Amygdala (tissue), 56 donors: ENCODE measurements at regions not wholly inside any gene's neighbourhood (a gene's known extent, or its start where the extent isn't known, plus 50 kb on each side); places are given as distances from the start of the nearest gene placed in this dataset.
"Not testable (repeated sequence)": the region's sequence is repeated elsewhere in the genome, so short reads cannot be mapped to it uniquely, and the experiment has no call there.

Source experiments
- DNase-seq, 56 donors: peaks; one replicate each; lab custom pipeline; 2025; lab: John Stamatoyannopoulos, UW

DNA sequence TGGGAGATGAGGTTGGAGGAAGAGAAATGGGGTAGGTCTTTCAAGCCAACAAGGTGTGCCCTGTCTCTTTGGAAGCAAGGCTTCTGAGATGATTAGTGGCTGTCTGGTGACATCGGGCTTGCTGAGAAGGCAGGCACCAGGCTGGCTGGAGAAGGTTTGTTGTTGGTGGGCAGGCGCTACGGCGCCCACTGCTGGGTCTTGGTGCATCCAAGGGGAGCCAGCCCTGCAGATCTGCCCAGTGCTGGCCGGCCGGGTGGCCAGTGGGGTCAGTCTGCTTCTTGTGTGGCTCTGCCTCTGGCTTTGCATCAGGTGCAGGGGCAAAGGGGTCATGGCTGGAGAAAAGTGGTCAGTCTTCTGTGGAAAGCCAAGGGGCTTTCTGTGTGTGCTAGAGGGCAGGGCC is 126.2 kb downstream of the TLR5 start:
- no peak for DNase-seq

DNA sequence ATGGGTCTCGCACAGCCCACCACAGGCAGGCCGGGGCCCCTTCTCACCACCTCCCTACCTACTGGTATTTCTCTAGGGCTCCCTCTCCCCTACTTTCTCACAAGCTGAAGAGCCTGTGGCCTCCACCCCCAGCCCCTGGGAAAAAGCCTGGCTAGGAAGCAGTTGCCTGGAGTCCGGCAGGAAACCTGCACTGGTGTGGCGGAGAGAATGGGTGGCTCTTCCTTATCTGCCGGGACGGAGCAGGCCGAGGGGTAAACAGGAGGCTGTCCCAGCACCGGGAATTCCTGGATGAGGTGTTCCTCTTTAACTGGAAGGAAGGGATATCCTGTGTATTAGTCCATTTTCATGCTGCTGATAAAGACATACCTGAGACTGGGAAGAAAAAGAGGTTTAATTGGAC is 125.8 kb downstream of the TLR5 start:
- DNase-seq, result no peak

DNA sequence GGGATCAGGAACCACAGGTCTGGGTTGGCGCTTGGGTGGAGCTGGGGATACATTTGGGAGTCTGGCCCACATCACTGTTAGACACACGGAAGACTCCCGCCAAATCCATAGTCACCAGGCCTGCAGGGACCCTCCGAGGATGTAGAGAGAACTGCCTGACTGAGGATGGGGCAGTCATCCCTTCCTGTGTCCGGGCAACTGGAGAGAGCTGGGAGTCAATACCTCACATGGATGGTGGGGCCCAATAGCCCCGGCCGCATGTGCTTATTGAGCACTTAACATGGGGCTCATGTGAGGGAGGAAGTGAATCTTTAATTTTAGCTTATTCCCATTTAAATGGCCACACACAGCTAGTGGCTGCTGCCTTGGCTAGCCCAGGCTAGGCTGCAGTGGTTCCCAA is 124.5 kb downstream of the TLR5 start:
- no peak for DNase-seq

DNA sequence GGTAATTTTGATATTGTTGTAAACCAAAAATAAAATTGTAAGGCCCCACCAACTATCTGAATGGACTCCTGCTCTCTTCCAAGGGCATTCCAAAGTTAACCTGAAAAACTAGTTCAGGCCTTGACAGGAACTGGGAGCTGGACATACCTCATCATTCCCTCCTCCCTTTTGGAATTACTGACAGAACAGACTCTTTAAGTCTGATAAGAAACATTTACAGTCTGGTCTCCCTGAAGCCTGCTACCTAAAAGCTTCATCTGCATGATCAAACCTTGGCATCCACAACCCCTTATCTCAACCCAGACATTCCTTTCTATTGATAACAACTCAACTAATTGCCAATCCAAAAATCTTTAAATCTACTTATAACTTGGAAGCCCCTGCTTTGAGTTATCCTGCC is 123.8 kb downstream of the TLR5 start:
- DNase-seq, result no peak

DNA sequence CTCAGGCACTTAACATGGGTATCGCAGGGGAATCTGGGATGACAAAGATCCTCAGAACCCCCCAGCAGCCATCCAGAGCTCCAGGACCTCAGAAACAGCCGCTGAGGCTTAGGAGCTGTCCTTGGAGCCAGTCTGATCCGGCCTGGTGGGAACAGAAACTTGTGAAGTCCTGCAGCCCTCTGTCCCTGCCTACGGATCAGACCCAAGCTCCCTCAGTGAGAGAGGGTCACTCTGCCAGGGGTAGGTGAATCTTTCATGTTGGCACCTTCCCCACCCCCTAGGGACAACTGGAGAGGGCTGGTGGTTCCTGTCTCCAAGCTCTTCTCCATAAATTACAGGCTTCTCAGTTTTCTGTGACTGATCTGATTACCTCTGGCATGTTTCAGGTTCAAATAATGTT is 122.3 kb downstream of the TLR5 start:
- DNase-seq, result no peak

DNA sequence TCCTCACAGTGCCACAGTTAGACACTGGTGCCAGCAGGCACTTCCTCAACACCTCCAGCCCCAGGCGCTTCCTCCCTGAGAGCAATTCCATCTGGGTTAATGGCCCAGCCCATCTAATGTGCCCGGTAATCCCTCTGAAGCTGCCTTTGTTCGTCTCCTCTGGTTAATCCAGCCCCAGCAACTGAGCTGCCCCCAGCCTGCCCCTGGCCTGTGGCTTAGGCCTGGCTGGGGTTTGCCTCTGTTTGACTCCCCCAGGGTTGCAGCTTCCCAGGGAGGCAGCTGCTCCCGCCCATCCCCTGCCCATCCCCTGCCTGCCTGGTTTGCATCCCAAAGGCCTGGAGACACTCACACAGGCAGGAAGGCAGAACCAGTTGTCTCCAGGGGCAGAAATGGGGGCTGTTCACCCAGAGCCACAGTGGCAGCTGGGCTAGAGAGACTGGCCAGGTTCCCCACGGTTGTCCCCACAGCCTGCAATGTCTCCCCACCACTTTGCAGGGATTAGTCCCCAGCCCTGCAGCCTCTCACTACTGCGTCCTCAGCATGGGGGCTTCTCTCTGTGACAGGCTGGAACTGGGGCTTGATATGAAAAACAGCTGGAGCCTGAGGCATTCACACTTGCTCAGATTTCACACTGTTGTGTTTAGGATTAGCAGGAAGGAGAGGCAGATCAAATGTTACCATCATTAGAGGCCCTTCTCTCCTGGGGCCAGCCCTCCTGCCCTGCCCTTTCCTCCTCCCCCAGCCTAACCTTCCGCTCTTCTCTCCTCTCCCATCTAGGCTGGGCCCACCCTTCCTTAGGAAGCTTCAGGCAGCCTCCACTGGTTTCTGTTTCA is 120.2 kb downstream of the TLR5 start:
- DNase-seq, result no peak

DNA sequence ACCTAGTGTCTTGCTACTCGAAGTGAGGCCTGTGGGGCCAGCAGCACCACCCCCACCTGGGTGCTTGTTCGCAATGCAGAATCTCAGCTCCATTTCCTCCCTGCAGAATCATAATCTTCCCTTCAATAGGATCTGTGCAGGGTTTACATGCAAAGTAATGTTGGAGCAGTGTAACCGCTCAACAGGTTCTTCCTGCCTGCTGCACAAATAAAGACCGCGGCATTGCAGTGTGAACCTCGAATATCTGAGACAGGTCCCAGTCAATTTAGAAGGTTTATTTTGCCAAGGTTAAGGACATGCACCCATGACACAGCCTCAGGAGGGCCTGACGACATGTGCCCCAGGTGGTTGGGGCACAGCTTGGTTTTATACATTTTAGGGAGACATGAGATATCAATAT is 119.2 kb downstream of the TLR5 start:
- no peak for DNase-seq

DNA sequence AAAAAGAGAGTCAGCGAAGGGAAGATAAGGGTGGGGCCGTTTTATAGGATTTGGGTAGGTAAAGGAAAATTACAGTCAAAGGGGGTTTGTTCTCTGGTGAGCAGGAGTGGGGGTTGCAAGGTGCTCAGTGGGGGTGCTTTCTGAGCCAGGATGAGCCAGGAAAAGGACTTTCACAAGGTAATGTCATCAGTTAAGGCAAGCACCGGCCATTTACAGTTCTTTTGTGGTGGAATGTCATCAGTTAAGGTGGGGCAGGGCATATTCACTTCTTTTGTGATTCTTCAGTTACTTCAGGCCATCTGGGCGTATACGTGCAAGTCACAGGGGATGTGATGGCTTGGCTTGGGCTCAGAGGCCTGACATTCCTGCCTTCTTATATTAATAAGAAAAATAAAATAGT is 118.6 kb downstream of the TLR5 start:
- not testable (repeated sequence) for DNase-seq

DNA sequence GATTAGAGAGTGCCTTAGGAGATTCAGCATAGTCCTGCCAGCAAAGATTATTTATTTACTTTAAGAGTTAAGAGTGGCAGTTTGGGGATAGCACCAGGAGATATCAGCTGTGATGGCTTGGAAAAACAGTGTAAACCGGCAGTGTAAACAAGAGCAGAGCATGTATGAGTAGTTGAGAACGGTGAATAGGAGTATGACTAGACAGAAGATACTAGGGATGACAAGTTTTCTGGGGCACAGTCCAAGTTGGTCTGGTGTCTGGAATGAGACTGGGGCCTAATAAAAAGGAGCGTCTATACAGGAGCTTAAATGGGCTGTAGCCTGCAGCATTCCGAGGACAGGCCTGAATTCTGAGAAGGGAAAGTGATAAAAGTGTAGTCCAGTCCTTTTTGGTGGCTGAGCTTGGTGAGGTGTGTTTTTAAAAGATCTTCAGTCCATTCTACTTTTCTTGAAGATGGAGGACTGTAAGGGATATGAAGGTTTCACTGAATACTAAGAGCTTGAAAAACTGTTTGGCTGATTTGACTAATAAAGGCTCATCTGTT is 117.8 kb downstream of the TLR5 start:
- DNase-seq, result not testable (repeated sequence)

DNA sequence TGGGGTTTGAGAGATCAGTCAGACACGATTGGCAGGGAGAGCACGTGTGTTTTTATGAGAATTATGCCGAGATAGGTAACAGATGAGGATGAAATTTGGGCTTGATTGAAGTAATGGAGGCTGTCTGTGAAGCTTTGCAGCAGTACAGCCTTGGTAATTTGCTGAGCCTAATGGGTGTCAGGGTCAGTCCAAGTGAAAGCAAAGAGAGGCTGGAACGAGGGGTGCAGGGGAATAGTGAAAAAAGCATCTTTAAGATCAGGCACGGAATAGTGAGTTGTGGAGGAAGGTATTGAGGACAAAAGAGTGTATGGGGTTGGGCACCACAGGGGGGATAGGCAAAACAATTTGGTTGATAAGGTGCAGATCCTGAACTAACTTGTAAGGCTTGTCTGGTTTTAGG is 116.4 kb downstream of the TLR5 start:
- DNase-seq, result not testable (repeated sequence)

DNA sequence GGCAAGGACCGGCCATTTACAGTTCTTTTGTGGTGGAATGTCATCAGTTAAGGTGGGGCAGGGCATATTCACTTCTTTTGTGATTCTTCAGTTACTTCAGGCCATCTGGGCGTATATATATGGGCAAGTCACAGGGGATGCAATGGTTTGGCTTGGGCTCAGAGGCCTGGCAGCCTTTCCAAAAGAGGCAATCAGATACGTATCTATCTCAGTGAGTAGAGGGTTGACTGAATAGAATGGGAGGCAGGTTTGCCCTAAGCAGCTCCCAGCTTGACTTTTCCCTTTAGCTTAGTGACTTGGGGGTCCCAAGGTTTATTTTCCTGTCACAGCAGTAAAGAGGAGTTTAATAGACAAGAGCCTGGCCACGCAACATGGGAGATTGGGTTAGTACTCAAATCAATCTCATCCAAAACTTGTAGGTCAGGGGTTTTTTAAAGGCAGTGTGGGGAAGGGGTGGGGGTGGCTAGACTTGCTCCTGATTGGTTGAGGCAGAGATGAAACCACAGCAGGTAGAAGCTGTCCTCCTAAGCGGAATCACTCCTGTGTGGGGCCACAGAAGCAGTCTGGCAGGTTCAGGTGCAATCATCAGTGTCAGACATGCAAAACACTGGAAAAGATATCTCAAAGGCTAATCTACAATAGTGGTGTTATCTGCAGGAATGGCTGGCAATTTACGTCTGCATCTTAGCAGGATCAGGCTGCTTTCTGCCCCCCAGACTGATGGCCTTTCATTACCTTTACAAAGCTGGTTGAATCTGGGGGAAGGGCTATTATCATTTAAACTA is 112.9 kb downstream of the TLR5 start:
- DNase-seq, result no peak

DNA sequence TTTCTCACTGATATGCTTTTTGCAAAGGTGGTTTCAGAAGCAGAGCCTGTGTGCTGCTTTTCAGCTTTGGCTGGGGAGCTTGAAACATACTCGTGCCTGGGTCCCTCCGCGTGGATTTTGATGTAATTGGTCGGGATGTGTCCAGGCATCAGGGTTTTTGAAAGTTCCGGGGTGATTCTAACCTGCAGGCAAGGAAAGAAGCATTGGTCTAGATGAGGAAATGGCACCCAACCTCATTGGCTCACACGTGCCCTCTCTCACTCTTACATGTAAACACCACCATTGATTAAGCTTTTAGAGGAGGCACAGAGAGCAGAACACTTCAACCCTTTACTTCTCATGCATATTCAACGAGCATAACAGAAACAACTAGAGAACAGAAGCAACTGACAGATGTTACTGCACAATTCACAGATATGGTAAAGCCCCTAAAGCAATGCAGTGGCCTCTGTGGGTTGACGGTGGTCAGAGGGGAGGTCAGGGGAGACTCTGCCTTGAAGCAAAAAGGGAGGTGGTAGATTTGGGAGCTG is 112.1 kb downstream of the TLR5 start:
- no peak for DNase-seq

DNA sequence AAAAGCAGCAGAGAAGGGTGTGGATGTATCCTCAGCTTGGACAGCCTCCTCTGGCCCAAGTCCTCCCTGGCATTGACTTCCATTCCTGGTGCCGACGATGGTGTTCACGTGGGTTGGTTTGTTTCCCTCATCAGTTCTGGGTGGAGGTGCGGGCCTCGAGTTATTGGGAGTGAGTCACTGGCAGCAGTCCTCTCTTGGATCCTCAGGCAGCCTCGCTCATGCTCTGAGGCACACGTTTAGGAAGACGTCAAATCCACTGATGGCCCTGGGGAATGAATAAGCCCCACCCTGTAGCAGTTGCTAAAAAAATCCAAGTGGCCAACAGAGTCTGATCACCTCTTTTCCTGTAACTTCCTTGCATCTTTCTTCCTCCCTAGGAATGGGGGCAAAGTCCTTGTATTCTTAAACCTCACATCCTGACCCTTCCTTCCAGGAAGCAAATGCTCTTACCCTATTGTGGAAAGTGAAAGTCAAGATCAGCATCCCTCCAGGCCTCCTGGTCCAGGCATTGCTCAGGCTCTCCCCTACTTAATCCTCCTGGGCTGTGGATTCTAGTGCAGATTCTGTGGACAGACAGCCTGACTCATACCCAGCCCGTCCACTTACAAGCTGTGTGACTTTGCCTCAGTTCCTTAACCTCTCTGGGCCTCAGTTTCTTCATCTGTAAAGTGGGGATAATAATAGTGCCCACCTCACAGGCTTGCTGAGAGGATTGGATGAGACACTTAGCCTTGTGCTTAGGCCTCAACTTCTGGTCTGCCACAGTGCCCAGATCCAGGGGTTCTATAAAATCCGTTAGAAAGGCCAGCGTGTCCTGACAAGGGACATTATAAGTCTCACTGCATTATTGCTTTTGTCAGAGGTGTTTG is 111.1 kb downstream of the TLR5 start:
- no peak for DNase-seq

DNA sequence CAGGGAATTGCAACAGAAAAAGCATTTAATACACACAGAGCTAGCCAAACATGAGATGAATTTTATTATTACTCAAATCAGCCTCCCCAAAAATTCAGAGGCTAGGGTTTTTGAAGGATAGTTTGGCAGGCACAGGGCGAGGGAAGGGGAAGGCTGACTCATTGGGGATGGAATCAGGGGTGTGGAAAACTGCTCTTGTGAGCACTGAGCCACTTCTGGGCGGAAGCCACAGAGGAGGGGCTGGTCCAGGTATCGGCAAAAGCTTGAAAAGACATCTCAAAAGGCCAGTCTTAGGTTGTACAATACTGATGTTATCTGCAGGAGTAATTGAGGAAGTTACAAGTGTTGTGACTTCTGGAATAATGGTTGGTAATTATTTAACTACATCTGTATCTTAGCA is 109.4 kb downstream of the TLR5 start:
- DNase-seq, result no peak

DNA sequence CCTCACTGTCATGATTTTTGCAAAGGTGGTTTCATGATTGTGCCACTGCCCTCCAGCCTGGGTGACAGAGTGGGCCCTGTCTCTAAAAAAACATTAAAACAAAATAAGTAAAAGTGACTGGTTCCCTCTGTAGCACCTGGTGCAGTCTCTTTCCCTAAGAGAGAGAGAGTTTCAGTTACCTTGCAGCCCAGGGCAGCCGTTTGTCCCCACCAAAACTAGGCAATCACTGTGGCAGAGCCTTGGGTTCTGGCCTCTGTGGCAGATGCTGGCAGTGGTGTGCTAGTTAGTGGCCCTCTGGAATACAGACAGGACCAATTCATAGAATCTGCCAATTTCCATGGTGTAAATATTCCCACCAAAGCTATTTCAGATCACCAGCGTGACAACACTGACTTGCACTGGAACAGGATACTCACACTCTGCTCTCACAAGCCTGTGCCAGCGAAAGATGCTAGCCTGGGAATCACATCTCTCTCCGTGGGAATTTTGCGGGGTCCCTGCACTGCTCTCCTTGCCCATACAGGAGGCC is 108.7 kb downstream of the TLR5 start:
- DNase-seq, result no peak

DNA sequence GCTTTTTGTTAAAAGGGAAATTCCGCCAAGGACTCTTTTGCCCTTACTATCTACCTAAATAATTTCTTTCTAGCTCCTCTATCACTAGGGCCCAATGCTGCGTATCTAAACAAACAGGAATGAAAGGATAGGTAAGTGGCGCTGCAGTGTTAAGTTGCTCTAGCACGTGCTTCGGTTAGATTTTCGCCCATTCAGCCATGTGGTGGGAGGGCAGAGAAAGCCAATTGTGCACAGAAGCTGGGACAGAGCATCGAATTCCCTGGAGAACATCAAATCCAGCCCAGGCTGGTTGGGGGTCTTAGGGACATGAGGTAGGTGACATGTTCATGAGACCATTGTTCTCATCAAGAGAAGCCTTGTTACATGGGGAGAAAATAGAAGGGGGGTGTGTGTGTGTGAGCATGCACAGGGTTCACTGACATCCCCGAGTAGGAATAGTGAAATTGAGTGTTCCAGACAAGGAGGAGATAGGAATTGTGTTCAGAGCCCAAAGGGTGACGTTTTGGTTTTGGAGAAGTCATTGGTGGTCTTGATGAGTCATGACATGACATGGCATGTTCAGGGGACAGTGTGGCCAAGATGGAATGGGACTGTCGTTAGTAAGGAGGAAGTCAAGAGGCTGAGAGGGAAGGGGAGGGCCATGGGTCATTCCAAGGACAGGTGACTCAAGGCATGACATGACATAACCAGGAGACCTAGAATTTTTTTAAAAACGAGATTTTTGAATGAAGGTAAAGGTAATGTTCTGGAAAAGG is 107.1 kb downstream of the TLR5 start:
- DNase-seq, result no peak

DNA sequence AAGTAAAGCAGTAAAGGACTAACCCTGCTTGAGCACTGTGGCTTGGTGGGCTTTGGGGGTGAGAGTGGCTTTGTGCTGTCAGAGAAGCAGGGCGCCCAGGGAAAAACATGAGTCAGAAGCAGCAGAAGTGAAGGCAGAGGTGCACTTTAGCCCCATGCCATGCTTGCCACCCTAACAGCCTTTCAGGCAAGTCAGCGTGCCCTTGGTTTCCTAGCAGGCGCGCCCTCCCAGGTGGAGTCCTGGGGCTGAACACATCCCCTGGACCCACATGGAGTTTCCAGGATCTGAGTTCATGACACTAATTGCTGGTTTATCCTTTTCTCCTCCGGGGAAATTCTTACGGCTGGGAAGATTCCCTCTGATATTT is 106.6 kb downstream of the TLR5 start:
- DNase-seq, result no peak

DNA sequence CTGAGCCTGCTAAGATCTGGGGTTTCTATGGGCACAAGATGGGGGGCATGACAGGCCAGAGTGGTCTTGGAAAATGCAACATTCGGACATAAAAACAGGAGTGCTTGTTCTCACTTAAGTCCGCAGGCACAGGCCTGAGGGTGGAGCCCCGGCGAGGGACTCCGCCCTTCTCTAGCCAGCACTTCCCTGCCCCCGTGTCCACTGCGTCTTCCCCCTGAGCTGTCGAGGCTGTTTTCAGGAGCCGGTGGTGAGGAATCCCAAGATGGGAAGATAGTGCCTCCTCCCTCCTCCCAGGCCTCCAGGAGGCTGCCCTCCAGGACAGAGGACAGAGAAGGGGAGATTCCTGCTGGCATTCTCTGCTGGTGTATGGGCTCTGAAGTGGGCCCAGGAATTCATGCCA is 105.2 kb downstream of the TLR5 start:
- DNase-seq, result no peak

DNA sequence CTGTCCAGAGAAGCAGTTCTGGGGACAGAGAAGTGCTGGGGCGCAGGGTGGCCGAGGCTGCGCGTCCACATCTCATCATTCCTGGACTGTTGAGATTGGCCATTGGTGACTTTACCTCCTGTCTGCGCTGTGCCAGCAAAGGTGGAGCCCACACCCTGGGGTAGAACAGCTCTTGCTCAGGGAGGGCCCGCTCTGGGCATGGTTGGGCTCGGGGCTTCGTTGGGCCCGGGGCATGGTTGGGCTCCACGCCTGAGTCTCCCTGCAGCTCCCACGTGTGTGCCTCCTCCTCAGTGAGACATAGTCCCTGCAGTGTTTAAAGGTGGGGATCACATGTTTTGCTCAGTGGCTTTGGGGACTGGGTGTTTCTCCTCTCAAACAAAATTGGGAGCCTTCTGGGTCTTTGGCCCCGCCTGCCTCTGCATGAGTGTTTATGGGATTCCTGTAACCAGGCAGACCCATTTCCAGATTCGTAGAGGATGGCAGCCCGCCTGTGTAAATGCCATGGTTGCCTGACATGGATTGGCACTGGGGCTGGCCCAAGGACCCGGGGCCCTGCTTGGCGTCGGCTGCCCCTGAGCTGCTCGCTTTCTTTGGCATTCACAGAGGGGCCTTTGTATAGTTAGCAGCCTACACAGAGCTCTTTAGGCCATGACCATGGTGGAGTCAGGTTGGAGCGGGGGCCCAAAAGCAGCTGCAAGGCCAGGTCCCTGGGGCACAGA is 104.6 kb downstream of the TLR5 start:
- DNase-seq, result no peak
